HG02870 (cell line): ENCODE measurements at regions not wholly inside any gene's neighbourhood (a gene's known extent, or its start where the extent isn't known, plus 50 kb on each side); places are given as distances from the start of the nearest gene placed in this dataset.

ENCODE experiments used
- ATAC-seq: cut with Tn5 transposase; IDR thresholded peaks from one replicate; pipeline ENCODE4 v1.9.1; 2021; ENCODE audit warnings: mild to moderate bottlenecking, moderate library complexity; ENCODE audit not compliant: unreplicated experiment

DNA sequence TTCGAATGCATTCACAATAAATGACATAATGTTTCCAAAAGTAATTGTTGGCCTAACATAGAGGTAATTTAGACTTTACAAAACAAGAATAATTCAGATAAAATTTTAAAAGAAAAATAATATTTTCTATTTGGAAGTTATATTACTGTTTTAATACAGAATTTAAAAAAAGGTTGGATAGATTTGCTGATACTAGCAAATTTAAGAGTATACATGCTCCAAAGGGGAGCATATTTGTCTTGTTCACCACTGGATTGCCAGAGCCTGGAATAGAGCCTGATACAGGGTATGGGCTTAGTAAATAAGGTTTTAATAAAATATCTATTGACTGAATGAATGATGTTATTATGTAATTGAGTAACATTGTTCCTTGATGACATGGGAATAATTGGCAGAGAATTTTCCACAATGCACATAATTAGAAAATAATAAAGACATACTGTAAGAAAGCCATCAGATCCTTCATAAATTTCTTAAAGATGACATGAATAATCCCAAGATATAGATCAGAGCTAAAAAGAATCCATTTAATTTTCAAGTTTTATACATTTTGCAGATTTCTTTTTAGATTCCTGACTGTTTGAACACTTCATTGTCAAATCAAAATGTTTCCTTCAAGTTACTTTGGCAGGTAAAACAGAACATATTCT, 305.3 kb downstream of the SLC6A15 start:
- ATAC-seq: no peak

GRCh38 chr12:84605983-84606382, 306.6 kb downstream of the SLC6A15 start:
- no peak for ATAC-seq

DNA sequence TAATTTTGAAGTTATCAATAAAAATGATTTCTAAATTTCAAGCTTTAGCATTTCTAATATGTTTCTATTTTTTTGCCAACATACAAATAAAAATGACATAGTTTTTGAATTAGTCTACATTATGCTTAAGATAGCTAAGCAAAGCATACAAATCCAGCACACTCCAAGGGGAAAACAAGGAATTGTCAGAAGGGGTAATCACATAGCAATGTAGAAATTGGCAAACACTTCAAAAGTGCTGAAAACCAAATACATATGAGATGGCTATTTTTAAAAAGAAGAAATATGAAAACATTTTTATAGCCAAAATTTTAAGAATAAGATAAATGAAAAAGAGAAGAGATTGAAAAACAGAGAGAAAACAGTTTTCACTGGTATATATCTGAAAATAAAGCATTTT, 308.0 kb downstream of the SLC6A15 start:
- ATAC-seq: no peak

- ATAC-seq: no peak
Measured at GRCh38 chr12:84603484-84604248, 308.9 kb downstream of the SLC6A15 start.

DNA sequence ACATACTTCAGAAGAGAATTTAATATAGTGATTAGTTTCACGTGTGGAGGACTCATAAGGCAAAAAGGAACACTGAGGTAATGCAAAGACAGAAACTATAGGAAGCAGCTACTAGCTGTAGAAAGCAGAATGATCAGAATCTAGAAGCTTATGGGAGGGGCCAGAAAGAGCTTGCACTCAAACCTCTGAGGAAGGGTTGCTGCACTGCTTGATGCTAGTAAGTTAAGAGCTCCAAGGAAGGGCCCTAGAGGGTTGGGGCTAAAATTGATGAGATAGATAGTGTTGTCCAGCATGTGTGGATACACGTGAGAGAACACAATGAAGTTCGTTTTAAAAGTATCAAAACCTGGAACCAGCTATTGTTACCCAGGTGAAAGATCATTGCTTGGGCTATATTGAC, 311.1 kb downstream of the SLC6A15 start:
- ATAC-seq: no peak

DNA sequence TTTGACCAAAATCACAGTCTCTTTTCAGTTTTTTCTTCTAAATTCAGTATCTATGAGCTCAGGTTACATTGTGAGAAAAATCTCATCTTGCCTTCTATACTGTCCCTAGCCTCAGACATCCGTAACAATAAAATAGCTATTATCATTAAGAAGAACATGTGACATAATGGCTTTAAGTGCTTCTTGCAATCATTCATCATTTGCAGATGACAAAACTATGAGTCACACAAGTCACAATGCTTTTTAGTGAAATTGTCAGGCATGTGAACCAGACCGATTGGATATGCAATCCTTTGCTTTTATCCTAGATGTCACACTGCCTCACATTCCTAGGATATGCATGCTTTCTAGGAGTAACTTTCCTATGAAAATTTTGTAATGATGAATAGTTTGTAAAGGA, 313.1 kb downstream of the SLC6A15 start:
- no peak for ATAC-seq

DNA sequence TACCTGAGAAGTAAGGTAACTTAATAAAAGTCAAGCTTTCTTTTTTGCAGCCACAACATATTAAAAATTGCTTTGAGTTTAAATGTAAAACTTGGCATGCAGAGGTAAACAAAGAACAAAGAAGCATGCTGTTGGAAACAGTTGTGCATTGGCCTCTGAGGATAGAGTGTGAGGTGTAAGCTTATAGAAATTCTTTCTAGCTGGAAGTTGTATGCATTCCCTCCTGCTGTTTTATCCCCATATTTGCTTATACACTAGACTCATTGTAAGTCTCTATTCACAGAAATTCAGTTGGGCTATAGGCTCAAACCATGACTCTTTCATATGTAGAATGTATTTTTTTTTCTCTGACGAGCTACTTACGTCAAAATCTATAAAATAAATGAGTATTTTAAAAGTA, 316.3 kb downstream of the SLC6A15 start:
- ATAC-seq: no peak

GRCh38 chr12:84594157-84594556, 318.4 kb downstream of the SLC6A15 start:
- ATAC-seq: no peak

- no peak for ATAC-seq
Measured at GRCh38 chr12:84585776-84586395, 326.7 kb downstream of the SLC6A15 start.

DNA sequence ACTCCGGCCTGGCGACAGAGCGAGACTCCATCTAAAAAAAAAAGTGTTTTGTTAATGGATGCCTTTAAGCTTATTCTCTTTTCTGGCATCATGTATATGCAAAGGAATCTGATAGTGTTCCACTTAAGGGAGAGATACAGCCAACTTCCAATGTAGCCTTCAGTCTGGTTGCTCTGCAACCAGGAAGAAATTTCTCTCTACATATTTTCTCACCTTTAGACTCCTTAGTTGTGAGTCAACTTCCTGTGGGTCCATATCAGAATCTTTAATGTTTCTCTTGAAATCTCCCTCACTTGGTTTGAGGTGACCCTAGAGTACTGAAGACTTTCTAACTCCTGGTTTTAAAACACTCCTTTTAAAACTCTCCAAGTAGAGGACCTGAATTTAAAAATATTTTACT, 340.4 kb downstream of the SLC6A15 start:
- ATAC-seq: no peak

- ATAC-seq: no peak
Measured at GRCh38 chr12:84562331-84562730, 350.3 kb downstream of the SLC6A15 start.

DNA sequence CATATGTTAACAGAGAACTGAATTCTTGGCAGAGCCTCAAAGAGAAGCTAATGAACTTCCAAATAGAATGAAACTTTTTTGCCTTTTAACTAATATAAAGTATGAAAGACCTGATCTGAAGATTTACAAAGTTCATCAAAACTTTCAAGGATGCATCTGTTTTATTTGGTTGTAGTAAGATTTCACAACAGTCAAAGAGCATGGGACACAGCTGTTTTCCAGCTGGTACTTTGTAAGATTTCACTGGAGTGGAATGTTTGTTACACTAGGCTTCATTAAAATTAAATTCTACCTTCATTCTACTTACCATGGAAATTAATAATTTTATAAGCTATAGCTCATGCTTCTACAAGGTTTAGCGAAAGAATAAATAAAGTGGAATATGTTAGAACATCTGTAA, 351.2 kb downstream of the SLC6A15 start:
- no peak for ATAC-seq

DNA sequence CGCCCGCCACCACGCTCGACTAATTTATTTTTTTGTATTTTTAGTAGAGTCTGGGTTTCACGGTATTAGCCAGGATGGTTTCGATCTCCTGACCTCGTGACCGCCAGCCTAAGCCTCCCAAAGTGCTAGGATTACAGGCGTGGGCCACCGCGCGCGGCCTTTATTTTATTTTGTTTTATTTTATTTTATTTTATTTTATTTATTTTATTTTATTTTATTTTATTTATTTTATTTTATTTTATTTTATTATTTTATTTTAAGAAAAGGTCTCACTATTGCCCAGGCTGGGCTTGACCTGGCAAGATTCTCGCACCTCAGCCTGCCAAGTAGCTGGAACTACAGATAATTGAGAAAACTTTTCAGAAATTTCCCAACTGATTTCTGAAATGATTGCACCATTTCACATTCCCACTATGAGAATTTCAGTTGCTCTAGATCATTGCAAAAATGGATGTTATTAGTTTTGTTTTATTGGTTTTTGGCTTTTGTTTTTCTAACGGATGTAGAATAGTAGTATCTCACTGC, 358.3 kb downstream of the SLC6A15 start:
- no peak for ATAC-seq

GRCh38 chr12:84553331-84554117, 359.1 kb downstream of the SLC6A15 start:
- ATAC-seq: no peak

DNA sequence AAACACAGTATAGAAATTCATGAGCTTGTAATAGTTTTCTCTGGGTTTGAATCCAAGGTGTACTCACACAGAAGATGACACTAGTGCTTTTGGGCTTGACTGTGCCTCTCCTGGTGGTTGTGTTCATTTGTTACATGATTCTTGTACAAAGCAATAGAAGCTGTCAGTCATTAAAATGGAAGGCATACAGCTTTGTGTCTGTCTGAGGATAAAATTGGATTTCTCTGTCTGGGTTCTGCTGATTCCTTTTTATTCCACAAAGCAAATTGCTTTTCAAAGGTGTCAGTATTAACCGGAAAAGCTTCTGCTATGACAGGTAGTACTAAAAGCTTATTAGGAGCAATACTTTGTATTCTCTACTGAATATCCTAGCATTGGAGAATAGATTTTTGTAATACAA, 361.2 kb downstream of the SLC6A15 start:
- ATAC-seq: no peak

DNA sequence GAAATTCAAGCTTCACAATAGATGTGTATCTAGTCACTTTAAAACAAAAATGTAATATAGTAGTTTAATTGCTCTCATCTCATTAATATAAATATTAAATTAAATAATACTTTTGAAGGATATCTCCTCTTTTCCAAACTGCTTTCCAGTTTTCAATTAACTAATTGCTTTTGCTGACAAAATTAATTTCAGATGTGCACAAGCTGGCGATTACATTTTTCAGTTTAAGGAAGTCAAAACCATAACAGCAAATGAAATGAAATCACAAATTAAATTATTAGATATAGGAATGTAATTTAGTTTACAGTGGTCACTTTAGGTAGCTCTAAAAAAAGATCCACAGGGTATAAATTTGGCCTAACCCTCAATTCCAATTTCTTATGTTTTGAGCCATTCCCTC, 362.1 kb downstream of the SLC6A15 start:
- ATAC-seq: no peak

- ATAC-seq: no peak
Measured at GRCh38 chr12:84542289-84542688, 370.3 kb downstream of the SLC6A15 start.

- ATAC-seq: no peak
Measured at GRCh38 chr12:84537666-84538065, 374.9 kb downstream of the SLC6A15 start.

GRCh38 chr12:84512751-84513150, 399.8 kb downstream of the SLC6A15 start:
- ATAC-seq: no peak

DNA sequence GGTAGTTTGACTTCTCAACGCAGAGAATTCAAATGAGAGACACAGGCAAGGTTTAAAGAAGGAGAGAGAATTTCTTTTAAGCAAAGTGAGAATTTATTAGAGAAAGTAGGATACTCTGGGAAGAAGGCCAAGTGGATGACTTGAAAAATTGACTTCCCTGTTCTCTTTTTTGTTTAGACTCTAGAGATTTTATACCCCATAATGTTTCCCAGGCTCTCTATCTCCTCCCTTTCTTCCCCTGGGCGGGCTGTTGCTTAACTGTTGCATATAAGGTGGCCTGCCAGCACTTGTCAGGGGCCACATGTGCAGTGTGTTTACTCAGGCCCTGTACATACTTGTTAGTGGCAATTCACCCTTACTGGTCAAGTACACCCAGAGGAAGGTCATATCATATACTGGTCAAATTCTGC, 403.7 kb downstream of the SLC6A15 start:
- no peak for ATAC-seq
